Esophagus squamous epithelium (tissue), 4 donors: ENCODE measurements at regions not wholly inside any gene's neighbourhood (a gene's known extent, or its start where the extent isn't known, plus 50 kb on each side); places are given as distances from the start of the nearest gene placed in this dataset.

Source experiments
- POLR2A ChIP-seq, 4 donors: fragments of 450-650 bp; IDR thresholded peaks; one replicate each; pipeline ENCODE4 v1.6.1; 2017; ENCODE audit warnings: antibody characterized with exemption in 4 of 4, mild to moderate bottlenecking in 4 of 4, moderate library complexity in 3 of 4
- TF ChIP-seq, protein P1 (sequence below), 6 experiments: fragments of 450-650 bp in 4 of 6; fragments of 200-600 bp in 2 of 6; sonication (generic) in 2 of 6; IDR thresholded peaks; one replicate each; pipeline ENCODE4 v1.5.1; 2016 to 2019; ENCODE audit warnings: antibody characterized with exemption in 6 of 6, mild to moderate bottlenecking in 4 of 6, moderate library complexity in 4 of 6

DNA sequence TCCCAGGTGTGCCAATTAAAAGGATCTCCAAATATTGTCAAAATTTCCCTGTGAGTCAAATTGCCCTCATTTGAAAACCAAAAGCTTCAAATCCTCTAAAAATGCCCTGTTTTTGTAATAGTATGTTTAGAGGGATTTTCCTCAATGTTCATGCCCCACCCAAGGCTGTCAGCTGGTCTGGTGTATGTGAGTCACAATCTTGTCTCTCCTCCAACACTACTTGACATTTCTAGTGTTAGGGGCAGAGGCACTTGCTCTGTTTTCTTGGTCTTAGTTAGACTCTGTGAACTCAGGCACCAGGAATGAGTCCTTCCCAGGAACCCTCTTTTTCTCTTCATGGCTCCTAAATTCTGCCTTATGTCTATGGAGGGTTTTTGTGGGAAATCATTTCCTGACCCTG is 634.8 kb downstream of the KCNJ2 start:
- TF ChIP-seq, protein P1, sequence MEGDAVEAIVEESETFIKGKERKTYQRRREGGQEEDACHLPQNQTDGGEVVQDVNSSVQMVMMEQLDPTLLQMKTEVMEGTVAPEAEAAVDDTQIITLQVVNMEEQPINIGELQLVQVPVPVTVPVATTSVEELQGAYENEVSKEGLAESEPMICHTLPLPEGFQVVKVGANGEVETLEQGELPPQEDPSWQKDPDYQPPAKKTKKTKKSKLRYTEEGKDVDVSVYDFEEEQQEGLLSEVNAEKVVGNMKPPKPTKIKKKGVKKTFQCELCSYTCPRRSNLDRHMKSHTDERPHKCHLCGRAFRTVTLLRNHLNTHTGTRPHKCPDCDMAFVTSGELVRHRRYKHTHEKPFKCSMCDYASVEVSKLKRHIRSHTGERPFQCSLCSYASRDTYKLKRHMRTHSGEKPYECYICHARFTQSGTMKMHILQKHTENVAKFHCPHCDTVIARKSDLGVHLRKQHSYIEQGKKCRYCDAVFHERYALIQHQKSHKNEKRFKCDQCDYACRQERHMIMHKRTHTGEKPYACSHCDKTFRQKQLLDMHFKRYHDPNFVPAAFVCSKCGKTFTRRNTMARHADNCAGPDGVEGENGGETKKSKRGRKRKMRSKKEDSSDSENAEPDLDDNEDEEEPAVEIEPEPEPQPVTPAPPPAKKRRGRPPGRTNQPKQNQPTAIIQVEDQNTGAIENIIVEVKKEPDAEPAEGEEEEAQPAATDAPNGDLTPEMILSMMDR (IDR thresholded peaks at IDR 0.05), result no peak
- TF ChIP-seq POLR2A (IDR thresholded peaks at IDR 0.05), result no peak
